K562 (cell line): ENCODE measurements at regions not wholly inside any gene's neighbourhood (a gene's known extent, or its start where the extent isn't known, plus 50 kb on each side); places are given as distances from the start of the nearest gene placed in this dataset.
A peak's percentile ranks its signal among the peaks of the same experiment; 100 is the strongest.

Source experiments
- ATF1 ChIP-seq, 2 experiments: fragments of 450-650 bp in 1 of 2; IDR thresholded peaks; 2 replicates each; pipeline ENCODE4 v1.6.1; 2016; ENCODE audit warnings: missing compliant biosample characterization in 1 of 2, missing genetic modification characterization in 1 of 2
- CEBPB ChIP-seq: fragments of 450-650 bp; IDR thresholded peaks from 2 replicates; pipeline ENCODE4 v1.6.1; 2016; ENCODE audit warnings: missing genetic modification characterization, missing compliant biosample characterization
- E2F6 ChIP-seq, 2 experiments: IDR thresholded peaks; 2 replicates each; pipeline ENCODE4 v1.6.1; 2011; ENCODE audit warnings: borderline replicate concordance in 1 of 2, control low read depth in 1 of 2, low read depth in 1 of 2, low read length in 1 of 2, mild to moderate bottlenecking in 1 of 2, mixed read lengths in 1 of 2, moderate library complexity in 1 of 2; ENCODE audit not compliant: insufficient read depth in 1 of 2, insufficient read length in 1 of 2, poor library complexity in 1 of 2, severe bottlenecking in 1 of 2; ENCODE audit errors: extremely low read depth in 1 of 2
- FOXP1 ChIP-seq: sonication (generic); formaldehyde crosslinking; IDR thresholded peaks from 2 replicates; pipeline ENCODE4 v1.8.0; 2022; ENCODE audit warnings: mild to moderate bottlenecking, missing genetic modification reagents
- GTF2F1 ChIP-seq: IDR thresholded peaks from 2 replicates; pipeline ENCODE4 v1.6.1; 2011; ENCODE audit warnings: low read depth, low read length, improper control_type of control experiment
- REST ChIP-seq, 2 experiments: fragments of 450-650 bp; formaldehyde crosslinking in 1 of 2; IDR thresholded peaks; 2 replicates each; pipeline versions ENCODE4 v1.4.0 to v1.6.1; 2014 to 2020; ENCODE audit warnings: mild to moderate bottlenecking in 2 of 2, borderline replicate concordance in 1 of 2, low read depth in 1 of 2
- SMARCA4 ChIP-seq: fragments of 450-650 bp; IDR thresholded peaks from 2 replicates; pipeline ENCODE4 v1.6.1; 2016
- ZNF24 ChIP-seq: fragments of 450-650 bp; IDR thresholded peaks from 2 replicates; pipeline ENCODE4 v1.6.1; 2016

GRCh38 chr11:95325777-95326258 is 94.8 kb upstream of the SESN3 start:
- TF ChIP-seq E2F6 (IDR thresholded peaks at IDR 0.05; ENCODE audit: borderline replicate concordance in 1 of 2, extremely low read depth in 1 of 2, insufficient read depth in 1 of 2, insufficient read length in 1 of 2, low read depth in 1 of 2, low read length in 1 of 2, poor library complexity in 1 of 2, severe bottlenecking in 1 of 2) (no peak), ATF1 (CRISPR knock-in tag; IDR thresholded peaks at IDR 0.05) (no peak), ATF1 (tag; IDR thresholded peaks at IDR 0.05) (0 out of 2 replicates have a peak, but pooled peaks have one; percentile 18), ZNF24 (no peak), REST (IDR thresholded peaks at IDR 0.05; ENCODE audit: borderline replicate concordance) (no peak), REST (CRISPR knock-in tag; IDR thresholded peaks at IDR 0.05; ENCODE audit: low read depth) (no peak), GTF2F1 (no peak), CEBPB (no peak), FOXP1 (CRISPR knock-in tag) (no peak), SMARCA4 (peak; percentile 15; the same call in 1 of the 2 replicates)
